22Rv1 (cell line): ENCODE measurements at regions not wholly inside any gene's neighbourhood (a gene's known extent, or its start where the extent isn't known, plus 50 kb on each side); places are given as distances from the start of the nearest gene placed in this dataset.

Source experiments
- CTCF ChIP-seq: fragments of 450-650 bp; IDR thresholded peaks from 2 replicates; pipeline ENCODE4 v1.5.1; 2017; ENCODE audit warnings: mild to moderate bottlenecking
- ZFX ChIP-seq: fragments of 450-650 bp; IDR thresholded peaks from 2 replicates; pipeline ENCODE4 v1.6.1; 2017; ENCODE audit warnings: antibody characterized with exemption, borderline replicate concordance

GRCh38 chr1:199747984-199748383 is 279.5 kb upstream of the NR5A2 start:
- TF ChIP-seq CTCF (no peak), ZFX (no peak)
